ENCODE measurements at regions not wholly inside any gene's neighbourhood (a gene's known extent, or its start where the extent isn't known, plus 50 kb on each side); places are given as distances from the start of the nearest gene placed in this dataset.
"Not testable (repeated sequence)": the region's sequence is repeated elsewhere in the genome, so short reads cannot be mapped to it uniquely, and the experiment has no call there.

DNA sequence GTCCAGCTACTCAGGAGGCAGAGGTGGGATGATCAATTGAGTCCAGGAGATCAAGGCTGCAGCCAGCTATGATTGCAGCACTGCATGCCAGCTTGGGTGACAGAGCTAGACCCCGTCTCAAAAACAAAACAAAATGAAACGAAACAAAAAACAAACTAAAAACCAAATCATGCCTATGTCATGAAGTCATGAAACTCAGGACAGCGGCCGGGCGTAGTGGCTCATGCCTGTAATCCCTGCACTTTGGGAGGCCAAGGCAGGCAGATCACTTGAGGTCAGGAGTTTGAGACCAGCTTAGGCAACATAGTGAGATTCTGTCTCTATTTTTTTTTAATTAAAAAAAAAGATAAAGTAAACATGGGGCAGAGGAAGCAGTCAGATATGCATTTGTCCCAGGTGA is 472.6 kb downstream of the GOLGA6L6 start:
- H4K20me1 ChIP-seq (ENCODE audit: insufficient read depth, low read length); intact Hi-C loops (cut with micrococcal nuclease; ENCODE audit: unreplicated experiment); DNase-seq (ENCODE audit: low spot score); H3K9me3 ChIP-seq (ENCODE audit: low read length); H3K79me2 ChIP-seq (ENCODE audit: insufficient read depth, low read depth, low read length); H3K4me2 ChIP-seq (ENCODE audit: low read length); H3K36me3 ChIP-seq (ENCODE audit: insufficient read depth, low read length); H3K4me1 ChIP-seq (ENCODE audit: insufficient read depth, low read length, poor library complexity, severe bottlenecking); H3K27ac ChIP-seq (ENCODE audit: low read depth, low read length, poor library complexity, severe bottlenecking); H2AFZ ChIP-seq (ENCODE audit: low read length); CTCF ChIA-PET (ENCODE audit: unreplicated experiment); BruUV-seq (replicated peaks); H3K9me2 ChIP-seq (ENCODE audit: insufficient read depth, low read length); H3K4me3 ChIP-seq (ENCODE audit: low read depth, low read length, poor library complexity, severe bottlenecking); POLR2A ChIA-PET: not testable (repeated sequence)

DNA sequence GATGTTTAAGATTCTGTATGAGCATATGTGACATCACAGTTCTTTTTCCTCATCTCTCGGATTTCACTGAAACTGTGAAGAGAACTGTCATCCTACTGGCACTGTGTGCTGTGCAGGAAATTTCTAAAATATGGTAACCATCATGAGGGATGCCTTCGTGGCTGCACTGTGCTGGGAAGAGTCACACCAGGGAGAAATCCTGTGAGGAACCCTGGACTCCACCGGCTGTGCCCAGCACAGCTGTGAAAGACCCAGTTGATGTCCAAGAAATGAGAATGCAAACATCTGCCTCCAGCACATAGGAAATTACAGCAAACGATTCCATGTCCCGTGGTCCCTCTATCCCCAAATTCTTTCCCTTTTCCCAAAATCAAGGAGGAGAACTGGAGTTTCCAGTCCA is 475.4 kb downstream of the GOLGA6L6 start:
- H3K36me3 ChIP-seq (ENCODE audit: insufficient read depth, low read length); H2AFZ ChIP-seq (ENCODE audit: low read length); H3K9me2 ChIP-seq (ENCODE audit: insufficient read depth, low read length); H3K27ac ChIP-seq (ENCODE audit: low read depth, low read length, poor library complexity, severe bottlenecking); H4K20me1 ChIP-seq (ENCODE audit: insufficient read depth, low read length); H3K79me2 ChIP-seq (ENCODE audit: insufficient read depth, low read depth, low read length); CTCF ChIA-PET (ENCODE audit: unreplicated experiment); BruUV-seq (replicated peaks); H3K4me1 ChIP-seq (ENCODE audit: insufficient read depth, low read length, poor library complexity, severe bottlenecking); H3K4me2 ChIP-seq (ENCODE audit: low read length); H3K9me3 ChIP-seq (ENCODE audit: low read length); intact Hi-C loops (cut with micrococcal nuclease; ENCODE audit: unreplicated experiment); POLR2A ChIA-PET; DNase-seq (ENCODE audit: low spot score); H3K4me3 ChIP-seq (ENCODE audit: low read depth, low read length, poor library complexity, severe bottlenecking): not testable (repeated sequence)

DNA sequence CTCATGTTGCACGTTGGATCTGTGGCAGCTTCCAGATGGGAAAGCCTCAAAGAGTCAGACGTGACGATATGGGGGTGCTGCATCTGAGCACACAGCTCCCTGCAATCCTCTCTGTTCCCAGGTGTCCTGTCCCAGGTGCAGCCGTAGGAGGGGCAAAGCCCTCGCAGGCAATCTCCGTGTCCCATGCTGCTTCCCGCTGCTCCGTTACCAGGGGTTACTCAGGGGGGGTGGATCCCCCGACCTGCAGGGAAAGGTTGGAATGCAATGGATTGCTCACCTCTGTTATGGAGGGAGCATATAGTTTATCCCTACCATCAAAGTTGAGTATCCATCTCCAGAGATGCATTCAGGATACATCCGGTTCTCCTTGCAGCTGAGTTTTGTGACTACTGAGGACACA is 476.1 kb downstream of the GOLGA6L6 start:
- H3K9me2 ChIP-seq (ENCODE audit: insufficient read depth, low read length); H3K27ac ChIP-seq (ENCODE audit: low read depth, low read length, poor library complexity, severe bottlenecking); POLR2A ChIA-PET; CTCF ChIA-PET (ENCODE audit: unreplicated experiment); H3K79me2 ChIP-seq (ENCODE audit: insufficient read depth, low read depth, low read length); DNase-seq (ENCODE audit: low spot score); H3K36me3 ChIP-seq (ENCODE audit: insufficient read depth, low read length); H3K4me2 ChIP-seq (ENCODE audit: low read length); H3K9me3 ChIP-seq (ENCODE audit: low read length); H3K4me1 ChIP-seq (ENCODE audit: insufficient read depth, low read length, poor library complexity, severe bottlenecking); intact Hi-C loops (cut with micrococcal nuclease; ENCODE audit: unreplicated experiment); BruUV-seq (replicated peaks); H3K4me3 ChIP-seq (ENCODE audit: low read depth, low read length, poor library complexity, severe bottlenecking); H2AFZ ChIP-seq (ENCODE audit: low read length); H4K20me1 ChIP-seq (ENCODE audit: insufficient read depth, low read length): not testable (repeated sequence)

DNA sequence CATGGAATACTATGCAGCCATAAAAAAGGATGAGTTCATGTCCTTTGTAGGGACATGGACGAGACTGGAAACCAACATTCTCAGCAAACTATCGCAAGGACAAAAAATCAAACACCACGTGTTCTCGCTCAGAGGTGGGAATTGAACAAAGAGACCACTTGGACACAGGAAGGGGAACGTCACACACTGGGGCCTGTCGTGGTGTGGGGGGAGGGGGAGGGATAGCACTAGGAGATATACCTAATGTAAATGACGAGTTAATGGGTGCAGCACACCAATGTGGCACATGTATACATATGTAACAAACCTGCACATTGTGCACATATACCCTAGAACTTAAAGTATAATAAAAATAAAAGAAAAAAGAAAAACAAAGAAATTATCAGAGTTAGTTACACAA is 478.4 kb downstream of the GOLGA6L6 start:
- POLR2A ChIA-PET; H3K4me2 ChIP-seq (ENCODE audit: low read length); H3K36me3 ChIP-seq (ENCODE audit: insufficient read depth, low read length); DNase-seq (ENCODE audit: low spot score); H3K9me2 ChIP-seq (ENCODE audit: insufficient read depth, low read length); H4K20me1 ChIP-seq (ENCODE audit: insufficient read depth, low read length); CTCF ChIA-PET (ENCODE audit: unreplicated experiment); BruUV-seq (replicated peaks); H2AFZ ChIP-seq (ENCODE audit: low read length); H3K4me1 ChIP-seq (ENCODE audit: insufficient read depth, low read length, poor library complexity, severe bottlenecking); H3K4me3 ChIP-seq (ENCODE audit: low read depth, low read length, poor library complexity, severe bottlenecking); intact Hi-C loops (cut with micrococcal nuclease; ENCODE audit: unreplicated experiment); H3K79me2 ChIP-seq (ENCODE audit: insufficient read depth, low read depth, low read length); H3K9me3 ChIP-seq (ENCODE audit: low read length); H3K27ac ChIP-seq (ENCODE audit: low read depth, low read length, poor library complexity, severe bottlenecking): not testable (repeated sequence)

DNA sequence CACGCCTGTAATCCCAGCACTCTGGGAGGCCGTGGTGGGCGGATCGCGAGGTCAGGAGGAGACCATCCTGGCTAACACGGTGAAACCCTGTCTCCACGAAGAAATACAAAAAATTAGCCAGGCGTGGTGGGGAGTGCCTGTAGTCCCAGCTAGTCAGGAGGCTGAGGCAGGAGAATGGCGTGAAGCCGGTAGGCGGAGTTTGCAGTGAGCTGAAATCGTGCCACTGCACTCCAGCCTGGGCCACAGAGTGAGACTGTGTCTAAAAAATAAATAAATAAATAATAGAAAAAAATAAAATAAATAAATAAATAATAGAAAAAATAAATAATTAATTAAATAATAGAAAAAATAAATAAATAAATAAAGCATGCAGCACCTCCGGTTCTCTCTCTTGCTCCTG is 480.8 kb downstream of the GOLGA6L6 start:
- H4K20me1 ChIP-seq (ENCODE audit: insufficient read depth, low read length); H3K27ac ChIP-seq (ENCODE audit: low read depth, low read length, poor library complexity, severe bottlenecking); CTCF ChIA-PET (ENCODE audit: unreplicated experiment); H2AFZ ChIP-seq (ENCODE audit: low read length); H3K79me2 ChIP-seq (ENCODE audit: insufficient read depth, low read depth, low read length); DNase-seq (ENCODE audit: low spot score); BruUV-seq (replicated peaks); H3K36me3 ChIP-seq (ENCODE audit: insufficient read depth, low read length); H3K4me3 ChIP-seq (ENCODE audit: low read depth, low read length, poor library complexity, severe bottlenecking); H3K9me3 ChIP-seq (ENCODE audit: low read length); POLR2A ChIA-PET; intact Hi-C loops (cut with micrococcal nuclease; ENCODE audit: unreplicated experiment); H3K4me2 ChIP-seq (ENCODE audit: low read length); H3K4me1 ChIP-seq (ENCODE audit: insufficient read depth, low read length, poor library complexity, severe bottlenecking); H3K9me2 ChIP-seq (ENCODE audit: insufficient read depth, low read length): not testable (repeated sequence)

DNA sequence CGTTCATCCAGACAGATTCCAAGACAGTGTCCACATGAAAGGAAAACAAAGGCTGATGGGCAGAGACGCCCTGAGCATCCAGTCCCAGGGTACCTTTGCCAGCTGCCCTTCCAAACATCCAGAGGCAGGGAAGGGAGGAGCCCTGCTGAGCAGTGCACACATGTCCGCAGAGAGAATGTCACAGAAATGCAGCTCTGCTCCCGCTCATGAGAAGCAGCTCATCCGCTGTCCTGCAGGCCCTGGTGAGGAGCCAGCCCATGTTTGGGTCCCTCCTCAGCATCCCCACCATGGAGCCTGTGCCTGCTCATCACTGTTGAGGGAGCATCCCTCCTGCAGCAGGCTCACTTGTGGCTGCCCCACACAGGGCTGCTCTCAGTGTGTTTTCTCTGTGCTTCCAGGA is 484.7 kb downstream of the GOLGA6L6 start:
- H3K36me3 ChIP-seq (ENCODE audit: insufficient read depth, low read length); H3K4me3 ChIP-seq (ENCODE audit: low read depth, low read length, poor library complexity, severe bottlenecking); H3K4me2 ChIP-seq (ENCODE audit: low read length); BruUV-seq (replicated peaks); H3K9me2 ChIP-seq (ENCODE audit: insufficient read depth, low read length); H3K27ac ChIP-seq (ENCODE audit: low read depth, low read length, poor library complexity, severe bottlenecking); intact Hi-C loops (cut with micrococcal nuclease; ENCODE audit: unreplicated experiment); H3K9me3 ChIP-seq (ENCODE audit: low read length); CTCF ChIA-PET (ENCODE audit: unreplicated experiment); H4K20me1 ChIP-seq (ENCODE audit: insufficient read depth, low read length); DNase-seq (ENCODE audit: low spot score); H2AFZ ChIP-seq (ENCODE audit: low read length); H3K79me2 ChIP-seq (ENCODE audit: insufficient read depth, low read depth, low read length); POLR2A ChIA-PET; H3K4me1 ChIP-seq (ENCODE audit: insufficient read depth, low read length, poor library complexity, severe bottlenecking): not testable (repeated sequence)

DNA sequence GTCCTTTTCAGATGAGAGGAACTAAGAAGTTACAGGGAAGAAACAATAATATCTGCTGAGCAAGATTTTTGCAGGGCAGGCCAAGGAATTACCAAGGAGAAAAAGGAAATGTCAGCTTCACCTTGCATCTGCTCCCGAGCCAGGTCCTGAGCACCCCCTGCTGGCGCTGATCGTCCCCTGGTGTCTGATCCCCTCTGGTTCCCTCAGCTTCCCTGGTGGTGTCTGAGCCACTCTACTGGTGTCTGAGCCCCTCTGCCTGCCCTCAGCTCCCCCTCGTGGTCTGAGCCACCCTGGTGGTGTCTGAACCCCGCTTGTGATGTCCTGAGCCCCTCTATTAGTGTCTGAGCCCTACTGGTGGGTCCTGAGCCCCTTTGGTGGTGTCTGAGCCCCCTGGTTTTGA is 485.7 kb downstream of the GOLGA6L6 start:
- H3K9me3 ChIP-seq (ENCODE audit: low read length); H3K36me3 ChIP-seq (ENCODE audit: insufficient read depth, low read length); H4K20me1 ChIP-seq (ENCODE audit: insufficient read depth, low read length); intact Hi-C loops (cut with micrococcal nuclease; ENCODE audit: unreplicated experiment); H3K79me2 ChIP-seq (ENCODE audit: insufficient read depth, low read depth, low read length); BruUV-seq (replicated peaks); H3K27ac ChIP-seq (ENCODE audit: low read depth, low read length, poor library complexity, severe bottlenecking); H3K4me2 ChIP-seq (ENCODE audit: low read length); POLR2A ChIA-PET; H3K4me1 ChIP-seq (ENCODE audit: insufficient read depth, low read length, poor library complexity, severe bottlenecking); CTCF ChIA-PET (ENCODE audit: unreplicated experiment); H3K9me2 ChIP-seq (ENCODE audit: insufficient read depth, low read length); DNase-seq (ENCODE audit: low spot score); H3K4me3 ChIP-seq (ENCODE audit: low read depth, low read length, poor library complexity, severe bottlenecking); H2AFZ ChIP-seq (ENCODE audit: low read length): not testable (repeated sequence)
